Erythroblast (primary cell): ENCODE measurements at regions not wholly inside any gene's neighbourhood (a gene's known extent, or its start where the extent isn't known, plus 50 kb on each side); places are given as distances from the start of the nearest gene placed in this dataset.

Source experiments
- GATA1 ChIP-seq: IDR thresholded peaks from 2 replicates; pipeline ENCODE4 v1.6.1; 2011; ENCODE audit warnings: low read depth, mild to moderate bottlenecking, control low read depth, low read length, moderate library complexity
- POLR2A ChIP-seq: IDR thresholded peaks from 2 replicates; pipeline ENCODE4 v1.6.1; 2011; ENCODE audit warnings: mild to moderate bottlenecking, low read length

- TF ChIP-seq POLR2A (no peak), GATA1 (no peak)
These were observed 159.8 kb upstream of the STEAP1 start for GRCh38 chr7:89994483-89994882.
